IMR-90 (cell line): ENCODE measurements at regions not wholly inside any gene's neighbourhood (a gene's known extent, or its start where the extent isn't known, plus 50 kb on each side); places are given as distances from the start of the nearest gene placed in this dataset.

Experiments
- ATAC-seq: fragments of 200-7000 bp; cut with Tn5 transposase; 2 replicates; pipeline ENCODE4 v1.9.1; 2020; ENCODE audit warnings: low read depth, mild to moderate bottlenecking, moderate library complexity
- BruUV-seq: library from RNA; stranded (reverse); fragments of 400-500 nt; replicated peaks from 2 replicates; lab custom pipeline; 2021; lab: Mats Ljungman, UMichigan
- CTCF ChIA-PET: fragments of 300-600 bp; formaldehyde crosslinking; extraction: SDS; loops from one replicate; lab custom pipeline; 2021; ENCODE audit warnings: antibody characterized with exemption; lab: Yijun Ruan, JAX
- POLR2A ChIA-PET: fragments of 300-600 bp; sonication (Branson Sonifier 250); formaldehyde crosslinking; loops from one replicate; lab custom pipeline; 2022; ENCODE audit warnings: antibody characterized with exemption; ENCODE audit not compliant: unreplicated experiment; lab: Charles Lee
- DNase-seq: peaks from one replicate; pipeline ENCODE4 v3.0.0; 2013
- H2AFZ ChIP-seq: replicated peaks from 2 replicates; pipeline ENCODE3; 2013; ENCODE audit warnings: low read length, mild to moderate bottlenecking; ENCODE audit not compliant: poor library complexity
- H2AK5ac ChIP-seq: 2 replicates; pipeline ENCODE4 v1.6.1; 2013; ENCODE audit warnings: low read depth, low read length, inconsistent platforms
- H2AK9ac ChIP-seq: replicated peaks from 2 replicates; pipeline ENCODE3; 2013; ENCODE audit warnings: mild to moderate bottlenecking, low read depth, low read length, moderate library complexity; ENCODE audit not compliant: poor library complexity
- H2BK120ac ChIP-seq: 2 replicates; pipeline ENCODE4 v1.6.1; 2013; ENCODE audit warnings: low read depth, low read length, inconsistent platforms
- H2BK15ac ChIP-seq: 3 replicates; pipeline ENCODE4 v1.6.1; 2013; ENCODE audit warnings: low read depth, low read length, inconsistent platforms
- H2BK20ac ChIP-seq: 2 replicates; pipeline ENCODE4 v1.6.1; 2013; ENCODE audit warnings: low read depth, mild to moderate bottlenecking, inconsistent platforms, low read length, moderate library complexity
- H2BK5ac ChIP-seq: 2 replicates; pipeline ENCODE4 v1.6.1; 2013; ENCODE audit warnings: mild to moderate bottlenecking, low read depth, low read length, inconsistent platforms; ENCODE audit not compliant: poor library complexity, severe bottlenecking
- H3K14ac ChIP-seq: replicated peaks from 2 replicates; pipeline ENCODE4 v1.6.1; 2013; ENCODE audit warnings: low read depth, low read length, inconsistent platforms
- H3K18ac ChIP-seq: 2 replicates; pipeline ENCODE4 v1.6.1; 2013; ENCODE audit warnings: low read depth, low read length, control low read depth
- H3K23ac ChIP-seq: 2 replicates; pipeline ENCODE4 v1.6.1; 2013; ENCODE audit warnings: low read depth, low read length, inconsistent platforms
- H3K27ac ChIP-seq: 2 replicates; pipeline ENCODE4 v1.5.1; 2013; ENCODE audit warnings: mild to moderate bottlenecking, control low read depth, low read length; ENCODE audit not compliant: insufficient read depth
- H3K27me3 ChIP-seq: 2 replicates; pipeline ENCODE4 v1.6.1; 2013; ENCODE audit warnings: low read length; ENCODE audit not compliant: control insufficient read depth, insufficient read depth
- H3K36me3 ChIP-seq: 2 replicates; pipeline ENCODE4 v1.6.1; 2013; ENCODE audit warnings: low read length, mixed read lengths; ENCODE audit not compliant: control insufficient read depth, insufficient read depth
- H3K4ac ChIP-seq: 2 replicates; pipeline ENCODE4 v1.6.1; 2013; ENCODE audit warnings: low read depth, low read length, inconsistent platforms
- H3K4me1 ChIP-seq: 2 replicates; pipeline ENCODE4 v1.6.1; 2013; ENCODE audit warnings: low read length, mixed read lengths; ENCODE audit not compliant: control insufficient read depth, insufficient read depth
- H3K4me2 ChIP-seq: 2 replicates; pipeline ENCODE4 v1.6.1; 2013; ENCODE audit warnings: low read depth, mild to moderate bottlenecking, control low read depth, low read length, moderate library complexity
- H3K4me3 ChIP-seq: 2 replicates; pipeline ENCODE4 v1.5.1; 2013; ENCODE audit warnings: low read depth, mild to moderate bottlenecking, control low read depth, low read length, moderate library complexity; ENCODE audit not compliant: insufficient read depth
- H3K56ac ChIP-seq: 2 replicates; pipeline ENCODE4 v1.6.1; 2013; ENCODE audit warnings: low read length, inconsistent platforms; ENCODE audit not compliant: insufficient read depth; ENCODE audit errors: extremely low read depth
- H3K79me1 ChIP-seq, 2 experiments: 2 replicates each; pipeline ENCODE4 v1.6.1; 2013; ENCODE audit warnings: low read length in 2 of 2, inconsistent platforms in 1 of 2, low read depth in 1 of 2
- H3K9ac ChIP-seq: 2 replicates; pipeline ENCODE4 v1.6.1; 2013; ENCODE audit warnings: low read depth, low read length, control low read depth
- H3K9me1 ChIP-seq: 2 replicates; pipeline ENCODE4 v1.6.1; 2013; ENCODE audit warnings: low read length, inconsistent platforms; ENCODE audit not compliant: insufficient read depth
- H3K9me3 ChIP-seq: 2 replicates; pipeline ENCODE4 v1.6.1; 2013; ENCODE audit warnings: low read length; ENCODE audit not compliant: control insufficient read depth, insufficient read depth
- H4K20me1 ChIP-seq: 2 replicates; pipeline ENCODE4 v1.6.1; 2013; ENCODE audit warnings: low read length, inconsistent platforms; ENCODE audit not compliant: insufficient read depth
- H4K5ac ChIP-seq: 2 replicates; pipeline ENCODE4 v1.6.1; 2013; ENCODE audit warnings: mild to moderate bottlenecking, low read depth, low read length, control low read depth
- H4K8ac ChIP-seq, 2 experiments: 2 replicates each; pipeline ENCODE4 v1.6.1; 2013; ENCODE audit warnings: low read depth in 2 of 2, low read length in 2 of 2, control low read depth in 1 of 2, inconsistent platforms in 1 of 2
- H4K91ac ChIP-seq: 2 replicates; pipeline ENCODE4 v1.6.1; 2013; ENCODE audit warnings: low read depth, low read length, inconsistent platforms; ENCODE audit not compliant: insufficient read depth
- BHLHE40 ChIP-seq: fragments of 150-350 bp; IDR thresholded peaks from 2 replicates; pipeline ENCODE4 v1.6.1; 2016; ENCODE audit warnings: mild to moderate bottlenecking, low read depth, low read length
- CEBPB ChIP-seq: IDR thresholded peaks from 2 replicates; pipeline ENCODE4 v1.6.1; 2012; ENCODE audit warnings: low read depth, low read length, improper control_type of control experiment
- CHD1 ChIP-seq: IDR thresholded peaks from 2 replicates; pipeline ENCODE4 v1.6.1; 2012; ENCODE audit warnings: low read depth, low read length, improper control_type of control experiment
- FOS ChIP-seq: fragments of 150-350 bp; IDR thresholded peaks from 2 replicates; pipeline ENCODE4 v1.6.1; 2016; ENCODE audit warnings: low read depth, low read length
- MAFK ChIP-seq: IDR thresholded peaks from 2 replicates; pipeline ENCODE4 v1.6.1; 2012; ENCODE audit warnings: low read depth, low read length, improper control_type of control experiment
- MAZ ChIP-seq: IDR thresholded peaks from 2 replicates; pipeline ENCODE4 v1.6.1; 2012; ENCODE audit warnings: low read depth, mild to moderate bottlenecking, low read length, improper control_type of control experiment, moderate library complexity, borderline replicate concordance
- MXI1 ChIP-seq: IDR thresholded peaks from 2 replicates; pipeline ENCODE4 v1.6.1; 2012; ENCODE audit warnings: low read depth, mild to moderate bottlenecking, low read length, moderate library complexity, borderline replicate concordance
- NFE2L2 ChIP-seq: fragments of 150-350 bp; IDR thresholded peaks from 2 replicates; pipeline ENCODE4 v1.6.1; 2016; ENCODE audit warnings: low read depth, mild to moderate bottlenecking, low read length
- POLR2A ChIP-seq: IDR thresholded peaks from 2 replicates; pipeline ENCODE4 v1.6.1; 2012; ENCODE audit warnings: mild to moderate bottlenecking, low read depth, low read length
- RAD21 ChIP-seq: IDR thresholded peaks from 2 replicates; pipeline ENCODE4 v1.6.1; 2012; ENCODE audit warnings: low read length, improper control_type of control experiment
- RCOR1 ChIP-seq: IDR thresholded peaks from 2 replicates; pipeline ENCODE4 v1.6.1; 2012; ENCODE audit warnings: mild to moderate bottlenecking, low read length, improper control_type of control experiment; ENCODE audit not compliant: insufficient replicate concordance
- RFX5 ChIP-seq: IDR thresholded peaks from 2 replicates; pipeline ENCODE4 v1.8.0; 2012; ENCODE audit warnings: low read depth, mild to moderate bottlenecking, low read length, moderate library complexity
- SMC3 ChIP-seq: fragments of 150-350 bp; IDR thresholded peaks from 2 replicates; pipeline ENCODE4 v1.6.1; 2016; ENCODE audit warnings: low read depth, mild to moderate bottlenecking, antibody characterized with exemption, low read length, moderate library complexity
- USF2 ChIP-seq: fragments of 150-350 bp; IDR thresholded peaks from 2 replicates; pipeline ENCODE4 v1.6.1; 2017; ENCODE audit warnings: mild to moderate bottlenecking, antibody characterized with exemption, low read length, low read depth
- WGBS, 2 experiments: methylation state at CpG; one replicate each; pipeline versions ENCODE4 v1.1.5 to v1.1.7; 2013; ENCODE audit warnings: missing lambda C conversion rate in 2 of 2; ENCODE audit not compliant: insufficient read length in 1 of 2; ENCODE audit errors: extremely low coverage in 2 of 2; 5-methylcytosine and 5-hydroxymethylcytosine counted together
- dilution Hi-C: fragments of 300-500 bp; cut with HindIII; formaldehyde crosslinking; loops from one replicate; pipeline ENCODE4 v1.14.3; 2018; ENCODE audit warnings: low sequenced_read_pairs; ENCODE audit not compliant: unreplicated experiment
- in situ Hi-C: fragments of 300-500 bp; cut with MboI; formaldehyde crosslinking; loops from 3 replicates; pipeline ENCODE4 v1.14.3; 2019; ENCODE audit warnings: low sequenced_read_pairs, inconsistent platforms, mixed read lengths
- intact Hi-C: fragments of 100-400 bp; cut with micrococcal nuclease; formaldehyde crosslinking; loops from 2 replicates; pipeline ENCODE4 v1.10.0; 2022
- TF ChIP-seq, protein P1 (sequence below): fragments of 150-350 bp; IDR thresholded peaks from 2 replicates; pipeline ENCODE4 v1.6.1; 2016; ENCODE audit warnings: low read depth, mild to moderate bottlenecking, low read length, moderate library complexity, borderline replicate concordance
- TF ChIP-seq, protein P2 (sequence below): conservative IDR thresholded peaks from 2 replicates; pipeline ENCODE4 v1.5.1; 2012; ENCODE audit warnings: mild to moderate bottlenecking, low read depth, low read length, improper control_type of control experiment

DNA sequence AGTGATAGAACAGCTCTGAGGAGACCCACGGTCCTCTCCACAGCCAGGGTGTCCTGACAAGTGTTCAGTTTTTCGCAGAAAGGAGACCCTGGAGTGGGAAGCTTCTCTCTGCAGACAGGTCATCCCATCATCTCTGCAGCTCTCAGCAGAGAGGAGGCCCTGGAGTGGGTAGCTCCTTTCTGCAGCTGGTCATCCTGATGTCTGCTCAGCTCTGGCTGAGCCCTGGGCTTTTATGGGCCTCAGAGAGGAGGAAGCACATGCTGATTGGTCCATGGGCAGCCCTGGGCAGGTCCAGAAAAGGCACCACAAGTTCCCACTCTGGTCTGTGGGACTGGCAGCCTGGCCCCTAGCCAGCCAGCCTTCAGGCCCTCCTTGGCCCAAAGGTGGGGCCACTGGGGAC, 72.3 kb upstream of the ST3GAL5 start:
- H3K4me1 ChIP-seq: no peaks in the 10 kb centered on the region
- H3K18ac ChIP-seq: no peak overlapping the region
- ATAC-seq: no peak
- H4K5ac ChIP-seq: no peak overlapping the region
- H3K4me2 ChIP-seq: no peak overlapping the region
- H3K9me3 ChIP-seq: peaks cover 13% of the 10 kb centered on the region
- no peaks in the 10 kb centered on the region; the same call in 1 of the 2 replicates for H3K9me1 ChIP-seq
- CTCF ChIA-PET: no interaction called here
- peaks cover 2% of the 10 kb centered on the region; the same call in 1 of the 2 replicates for H3K27me3 ChIP-seq
- no peak overlapping the region for H2BK5ac ChIP-seq
- H3K4ac ChIP-seq: no peak overlapping the region
- H3K4me3 ChIP-seq: no peak overlapping the region
- no peak overlapping the region for H3K14ac ChIP-seq
- H3K9ac ChIP-seq: no peak overlapping the region
- dilution Hi-C loops (no loop called here), in situ Hi-C loops (no loop called here), intact Hi-C loops (no loop called here)
- no peak overlapping the region for H4K8ac ChIP-seq
- H2AK9ac ChIP-seq: no peak overlapping the region
- POLR2A ChIA-PET: no interaction called here
- BruUV-seq: no TSS peak
- H4K91ac ChIP-seq: no peak overlapping the region
- no peaks in the 10 kb centered on the region for H3K36me3 ChIP-seq
- no peak overlapping the region for H3K27ac ChIP-seq
- no CpG with 5 or more reads among the region's 2 CpGs for WGBS, 2 experiments
- no peak overlapping the region for H2BK15ac ChIP-seq
- H2BK120ac ChIP-seq: no peak overlapping the region
- no peak overlapping the region for H2AK5ac ChIP-seq
- H3K56ac ChIP-seq: no peak overlapping the region
- H2BK20ac ChIP-seq: no peak overlapping the region
- no peak overlapping the region for H3K23ac ChIP-seq
- H3K79me1 ChIP-seq: no peaks in the 10 kb centered on the region; a peak in 1 of 4 replicates
- no peak for DNase-seq
- TF ChIP-seq BHLHE40 (no peak), MAFK (no peak), FOS (no peak), RAD21 (no peak), RFX5 (no peak), POLR2A (no peak), CHD1 (no peak), NFE2L2 (no peak), MXI1 (no peak), SMC3 (no peak), MAZ (no peak), USF2 (no peak), CEBPB (no peak), RCOR1 (no peak)
- TF ChIP-seq, protein P1, sequence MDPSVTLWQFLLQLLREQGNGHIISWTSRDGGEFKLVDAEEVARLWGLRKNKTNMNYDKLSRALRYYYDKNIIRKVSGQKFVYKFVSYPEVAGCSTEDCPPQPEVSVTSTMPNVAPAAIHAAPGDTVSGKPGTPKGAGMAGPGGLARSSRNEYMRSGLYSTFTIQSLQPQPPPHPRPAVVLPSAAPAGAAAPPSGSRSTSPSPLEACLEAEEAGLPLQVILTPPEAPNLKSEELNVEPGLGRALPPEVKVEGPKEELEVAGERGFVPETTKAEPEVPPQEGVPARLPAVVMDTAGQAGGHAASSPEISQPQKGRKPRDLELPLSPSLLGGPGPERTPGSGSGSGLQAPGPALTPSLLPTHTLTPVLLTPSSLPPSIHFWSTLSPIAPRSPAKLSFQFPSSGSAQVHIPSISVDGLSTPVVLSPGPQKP: no peak
- TF ChIP-seq, protein P2, sequence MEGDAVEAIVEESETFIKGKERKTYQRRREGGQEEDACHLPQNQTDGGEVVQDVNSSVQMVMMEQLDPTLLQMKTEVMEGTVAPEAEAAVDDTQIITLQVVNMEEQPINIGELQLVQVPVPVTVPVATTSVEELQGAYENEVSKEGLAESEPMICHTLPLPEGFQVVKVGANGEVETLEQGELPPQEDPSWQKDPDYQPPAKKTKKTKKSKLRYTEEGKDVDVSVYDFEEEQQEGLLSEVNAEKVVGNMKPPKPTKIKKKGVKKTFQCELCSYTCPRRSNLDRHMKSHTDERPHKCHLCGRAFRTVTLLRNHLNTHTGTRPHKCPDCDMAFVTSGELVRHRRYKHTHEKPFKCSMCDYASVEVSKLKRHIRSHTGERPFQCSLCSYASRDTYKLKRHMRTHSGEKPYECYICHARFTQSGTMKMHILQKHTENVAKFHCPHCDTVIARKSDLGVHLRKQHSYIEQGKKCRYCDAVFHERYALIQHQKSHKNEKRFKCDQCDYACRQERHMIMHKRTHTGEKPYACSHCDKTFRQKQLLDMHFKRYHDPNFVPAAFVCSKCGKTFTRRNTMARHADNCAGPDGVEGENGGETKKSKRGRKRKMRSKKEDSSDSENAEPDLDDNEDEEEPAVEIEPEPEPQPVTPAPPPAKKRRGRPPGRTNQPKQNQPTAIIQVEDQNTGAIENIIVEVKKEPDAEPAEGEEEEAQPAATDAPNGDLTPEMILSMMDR: no peak
- no peak overlapping the region for H2AFZ ChIP-seq
- no peaks in the 10 kb centered on the region for H4K20me1 ChIP-seq
